HG02642 (cell line): ENCODE measurements at regions not wholly inside any gene's neighbourhood (a gene's known extent, or its start where the extent isn't known, plus 50 kb on each side); places are given as distances from the start of the nearest gene placed in this dataset.
"Not testable (repeated sequence)": the region's sequence is repeated elsewhere in the genome, so short reads cannot be mapped to it uniquely, and the experiment has no call there.

Experiments used
- ATAC-seq: cut with Tn5 transposase; IDR thresholded peaks from one replicate; pipeline ENCODE4 v1.9.1; 2021; ENCODE audit warnings: mild to moderate bottlenecking; ENCODE audit not compliant: unreplicated experiment, poor library complexity

- ATAC-seq = no peak
Measured at GRCh38 chr6:84979541-84979940, 215.1 kb upstream of the TBX18 start.

GRCh38 chr6:84977363-84977705, 212.9 kb upstream of the TBX18 start:
- ATAC-seq = no peak

GRCh38 chr6:84976526-84977362, 212.3 kb upstream of the TBX18 start:
- ATAC-seq = no peak

GRCh38 chr6:84975316-84975715, 210.9 kb upstream of the TBX18 start:
- no peak for ATAC-seq

- no peak for ATAC-seq
Measured at GRCh38 chr6:84973606-84974005, 209.2 kb upstream of the TBX18 start.

GRCh38 chr6:84967965-84968364, 203.6 kb upstream of the TBX18 start:
- no peak for ATAC-seq

- no peak for ATAC-seq
Measured at GRCh38 chr6:84967389-84967788, 203.0 kb upstream of the TBX18 start.

GRCh38 chr6:84953111-84953755, 188.8 kb upstream of the TBX18 start:
- ATAC-seq = no peak

- ATAC-seq = not testable (repeated sequence)
Measured at GRCh38 chr6:84944926-84945325, 180.5 kb upstream of the TBX18 start.

- ATAC-seq = no peak
Measured at GRCh38 chr6:84943905-84944304, 179.5 kb upstream of the TBX18 start.

GRCh38 chr6:84941609-84942008, 177.2 kb upstream of the TBX18 start:
- ATAC-seq = not testable (repeated sequence)

- ATAC-seq = no peak
Measured at GRCh38 chr6:84929212-84929611, 164.8 kb upstream of the TBX18 start.

- ATAC-seq = no peak
Measured at GRCh38 chr6:84927551-84927950, 163.2 kb upstream of the TBX18 start.

GRCh38 chr6:84926189-84927155, 162.1 kb upstream of the TBX18 start:
- no peak for ATAC-seq

- ATAC-seq = no peak
Measured at GRCh38 chr6:84921891-84922290, 157.5 kb upstream of the TBX18 start.

GRCh38 chr6:84920021-84920420, 155.6 kb upstream of the TBX18 start:
- ATAC-seq = no peak

- no peak for ATAC-seq
Measured at GRCh38 chr6:84916704-84917103, 152.3 kb upstream of the TBX18 start.

- no peak for ATAC-seq
Measured at GRCh38 chr6:84912472-84913322, 148.3 kb upstream of the TBX18 start.

- no peak for ATAC-seq
Measured at GRCh38 chr6:84910906-84911607, 146.7 kb upstream of the TBX18 start.
